Astrocyte of the spinal cord (primary cell): ENCODE measurements at regions not wholly inside any gene's neighbourhood (a gene's known extent, or its start where the extent isn't known, plus 50 kb on each side); places are given as distances from the start of the nearest gene placed in this dataset.

ENCODE experiments used
- DNase-seq: peaks from one replicate; pipeline ENCODE4 v3.0.0; 2011; ENCODE audit warnings: low read depth, low spot score
- H3K4me3 ChIP-seq: 2 replicates; pipeline ENCODE4 v1.5.1; 2011; ENCODE audit warnings: low read depth, mild to moderate bottlenecking, low read length, moderate library complexity
- CTCF ChIP-seq: IDR thresholded peaks from 2 replicates; pipeline ENCODE4 v1.5.1; 2012; ENCODE audit warnings: low read depth, mild to moderate bottlenecking, low read length, inconsistent platforms
- in situ Hi-C: cut with HindIII; loops from 2 replicates; pipeline ENCODE4 v1.10.0; 2017; ENCODE audit warnings: low sequenced_read_pairs

- TF ChIP-seq CTCF = no peak
- in situ Hi-C loops = no loop called here
- H3K4me3 ChIP-seq = no peak overlapping the region
- DNase-seq = no peak
These were observed 159.1 kb upstream of the PREP start for GRCh38 chr6:105562027-105562426.

- TF ChIP-seq CTCF = no peak
- H3K4me3 ChIP-seq = no peak overlapping the region
- in situ Hi-C loops = no loop called here
- DNase-seq = no peak
These were observed 158.6 kb upstream of the PREP start for GRCh38 chr6:105561486-105561885.

GRCh38 chr6:105560611-105561066 is 157.8 kb upstream of the PREP start:
- in situ Hi-C loops = no loop called here
- peak; percentile 28 for DNase-seq
- H3K4me3 ChIP-seq = no peak overlapping the region
- TF ChIP-seq CTCF = no peak

GRCh38 chr6:105557291-105557690 is 154.4 kb upstream of the PREP start:
- in situ Hi-C loops = no loop called here
- no peak for TF ChIP-seq CTCF
- no peak overlapping the region for H3K4me3 ChIP-seq
- DNase-seq = no peak

GRCh38 chr6:105553171-105553570 is 150.3 kb upstream of the PREP start:
- no peak for TF ChIP-seq CTCF
- no peak for DNase-seq
- H3K4me3 ChIP-seq = no peak overlapping the region
- in situ Hi-C loops = no loop called here

GRCh38 chr6:105550955-105551620 is 148.2 kb upstream of the PREP start:
- TF ChIP-seq CTCF = no peak
- DNase-seq = peak; percentile 19
- in situ Hi-C loops = no loop called here
- no peak overlapping the region for H3K4me3 ChIP-seq
